ENCODE measurements at regions not wholly inside any gene's neighbourhood (a gene's known extent, or its start where the extent isn't known, plus 50 kb on each side); places are given as distances from the start of the nearest gene placed in this dataset.

DNA sequence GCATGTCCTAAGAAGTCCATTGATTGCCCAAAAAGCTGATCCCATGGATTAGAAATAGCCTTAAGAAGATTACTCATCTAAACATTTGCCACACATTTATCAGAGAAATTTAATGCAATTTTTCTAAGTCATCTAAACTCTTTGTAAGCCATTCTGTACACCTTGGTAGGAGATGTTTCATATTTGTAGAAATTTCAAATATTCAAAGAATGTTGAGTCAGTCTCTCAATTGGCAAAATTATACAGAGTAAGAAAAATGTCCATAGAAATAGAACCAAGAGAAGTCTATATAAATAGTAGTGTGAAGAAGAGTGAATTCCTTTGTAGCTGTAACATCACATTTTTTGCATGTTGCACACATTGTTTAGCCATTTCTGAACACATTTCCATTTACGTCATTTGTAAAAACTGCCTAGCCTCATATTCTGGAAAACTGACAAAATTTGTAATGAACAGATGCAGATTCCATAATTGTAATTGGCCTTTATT is 128.6 kb downstream of the MSTN start:
- TF ChIP-seq, protein P1, sequence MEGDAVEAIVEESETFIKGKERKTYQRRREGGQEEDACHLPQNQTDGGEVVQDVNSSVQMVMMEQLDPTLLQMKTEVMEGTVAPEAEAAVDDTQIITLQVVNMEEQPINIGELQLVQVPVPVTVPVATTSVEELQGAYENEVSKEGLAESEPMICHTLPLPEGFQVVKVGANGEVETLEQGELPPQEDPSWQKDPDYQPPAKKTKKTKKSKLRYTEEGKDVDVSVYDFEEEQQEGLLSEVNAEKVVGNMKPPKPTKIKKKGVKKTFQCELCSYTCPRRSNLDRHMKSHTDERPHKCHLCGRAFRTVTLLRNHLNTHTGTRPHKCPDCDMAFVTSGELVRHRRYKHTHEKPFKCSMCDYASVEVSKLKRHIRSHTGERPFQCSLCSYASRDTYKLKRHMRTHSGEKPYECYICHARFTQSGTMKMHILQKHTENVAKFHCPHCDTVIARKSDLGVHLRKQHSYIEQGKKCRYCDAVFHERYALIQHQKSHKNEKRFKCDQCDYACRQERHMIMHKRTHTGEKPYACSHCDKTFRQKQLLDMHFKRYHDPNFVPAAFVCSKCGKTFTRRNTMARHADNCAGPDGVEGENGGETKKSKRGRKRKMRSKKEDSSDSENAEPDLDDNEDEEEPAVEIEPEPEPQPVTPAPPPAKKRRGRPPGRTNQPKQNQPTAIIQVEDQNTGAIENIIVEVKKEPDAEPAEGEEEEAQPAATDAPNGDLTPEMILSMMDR (IDR thresholded peaks at IDR 0.05; ENCODE audit: low read depth, low read length, poor library complexity, severe bottlenecking), result no peak
- TF ChIP-seq EZH2phosphoT487 (IDR thresholded peaks at IDR 0.05; ENCODE audit: borderline replicate concordance, low read length), result no peak

Data from DOHH2 (cell line).